Thyroid gland (tissue), 4 donors: ENCODE measurements at regions not wholly inside any gene's neighbourhood (a gene's known extent, or its start where the extent isn't known, plus 50 kb on each side); places are given as distances from the start of the nearest gene placed in this dataset.

ENCODE experiments used
- DNase-seq, 2 donors: peaks; one replicate each; pipeline ENCODE4 v3.0.0-alpha.2; 2019
- H3K27ac ChIP-seq, 3 donors: fragments of 200-600 bp; sonication (generic); 1 replicate in 2 of 3; 2 replicates in 1 of 3; pipeline ENCODE4 v1.5.1; 2016 to 2019; ENCODE audit warnings: mild to moderate bottlenecking in 1 of 3, moderate library complexity in 1 of 3
- H3K27me3 ChIP-seq: fragments of 200-600 bp; sonication (generic); one replicate; pipeline ENCODE4 v1.5.1; 2019
- H3K36me3 ChIP-seq, 2 donors: fragments of 200-600 bp; sonication (generic); one replicate each; pipeline ENCODE4 v1.5.1; 2016 to 2019
- H3K4me1 ChIP-seq, 2 donors: fragments of 200-600 bp; sonication (generic); one replicate each; pipeline ENCODE4 v1.5.1; 2017 to 2019
- H3K4me3 ChIP-seq, 3 donors: fragments of 200-600 bp; sonication (generic); replicated peaks in 1 of 3; 1 replicate in 2 of 3; 2 replicates in 1 of 3; pipeline ENCODE4 v1.5.1; 2016; ENCODE audit warnings: mild to moderate bottlenecking in 1 of 3
- H3K9me3 ChIP-seq: fragments of 200-600 bp; sonication (generic); one replicate; pipeline ENCODE4 v1.5.1; 2017
- POLR2A ChIP-seq, 2 donors: fragments of 450-650 bp; IDR thresholded peaks; one replicate each; pipeline ENCODE4 v1.6.1; 2017; ENCODE audit warnings: antibody characterized with exemption in 2 of 2, mild to moderate bottlenecking in 2 of 2, moderate library complexity in 1 of 2
- WGBS, 2 donors: methylation state at CpG; one replicate each; pipeline ENCODE4 v1.1.5; 2017; 5-methylcytosine and 5-hydroxymethylcytosine counted together
- intact Hi-C: fragments of 100-400 bp; cut with DNase I; formaldehyde crosslinking; loops from one replicate; pipeline ENCODE4 v1.15.1; 2023
- TF ChIP-seq, protein P1 (sequence below), 6 experiments: fragments of 200-600 bp in 3 of 6; fragments of 450-650 bp in 3 of 6; sonication (generic) in 3 of 6; IDR thresholded peaks; one replicate each; pipeline ENCODE4 v1.5.1; 2016 to 2019; ENCODE audit warnings: antibody characterized with exemption in 6 of 6, mild to moderate bottlenecking in 2 of 6, inconsistent platforms in 1 of 6, moderate library complexity in 1 of 6

- no peaks in the 10 kb centered on the region for H3K4me1 ChIP-seq
- H3K27me3 ChIP-seq, result no peaks in the 10 kb centered on the region
- no peaks in the 10 kb centered on the region for H3K9me3 ChIP-seq
- intact Hi-C loops, result no loop called here
- H3K27ac ChIP-seq, result no peak overlapping the region
- H3K4me3 ChIP-seq, result no peak overlapping the region
- WGBS, 2 donors, result 0 to 60% methylated on average over 1 of the region's 1 CpG
- no peak for DNase-seq
- no peak for TF ChIP-seq POLR2A (IDR thresholded peaks at IDR 0.05)
- TF ChIP-seq, protein P1, sequence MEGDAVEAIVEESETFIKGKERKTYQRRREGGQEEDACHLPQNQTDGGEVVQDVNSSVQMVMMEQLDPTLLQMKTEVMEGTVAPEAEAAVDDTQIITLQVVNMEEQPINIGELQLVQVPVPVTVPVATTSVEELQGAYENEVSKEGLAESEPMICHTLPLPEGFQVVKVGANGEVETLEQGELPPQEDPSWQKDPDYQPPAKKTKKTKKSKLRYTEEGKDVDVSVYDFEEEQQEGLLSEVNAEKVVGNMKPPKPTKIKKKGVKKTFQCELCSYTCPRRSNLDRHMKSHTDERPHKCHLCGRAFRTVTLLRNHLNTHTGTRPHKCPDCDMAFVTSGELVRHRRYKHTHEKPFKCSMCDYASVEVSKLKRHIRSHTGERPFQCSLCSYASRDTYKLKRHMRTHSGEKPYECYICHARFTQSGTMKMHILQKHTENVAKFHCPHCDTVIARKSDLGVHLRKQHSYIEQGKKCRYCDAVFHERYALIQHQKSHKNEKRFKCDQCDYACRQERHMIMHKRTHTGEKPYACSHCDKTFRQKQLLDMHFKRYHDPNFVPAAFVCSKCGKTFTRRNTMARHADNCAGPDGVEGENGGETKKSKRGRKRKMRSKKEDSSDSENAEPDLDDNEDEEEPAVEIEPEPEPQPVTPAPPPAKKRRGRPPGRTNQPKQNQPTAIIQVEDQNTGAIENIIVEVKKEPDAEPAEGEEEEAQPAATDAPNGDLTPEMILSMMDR (IDR thresholded peaks at IDR 0.05), result no peak
- no peaks in the 10 kb centered on the region for H3K36me3 ChIP-seq
Measured at GRCh38 chr6:125693480-125693879, 56.0 kb upstream of the HEY2 start.

DNA sequence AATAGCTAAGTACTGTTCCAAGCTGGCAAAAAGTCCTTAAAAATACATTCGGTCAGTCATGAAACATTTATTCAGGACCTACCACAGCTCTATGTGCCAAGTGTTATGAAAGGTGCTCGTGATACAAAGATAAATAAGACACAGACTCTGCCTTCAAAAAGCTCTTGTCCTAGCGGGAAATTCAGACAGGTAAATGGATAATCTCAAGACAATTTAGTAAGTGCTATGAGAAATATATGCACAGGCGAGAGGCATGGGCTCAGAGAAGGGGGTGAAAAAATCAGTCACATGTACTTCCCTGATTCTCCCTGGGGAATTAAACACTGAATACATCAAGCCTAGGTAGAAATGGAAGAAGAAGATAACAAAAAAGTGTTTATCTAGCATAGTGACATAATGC is 49.8 kb upstream of the HEY2 start:
- 65 to 66% methylated on average over 4 of the region's 4 CpGs for WGBS, 2 donors
- TF ChIP-seq, protein P1 (IDR thresholded peaks at IDR 0.05), result no peak
- TF ChIP-seq POLR2A (IDR thresholded peaks at IDR 0.05), result no peak
- Histone ChIP-seq H3K27me3 (no peaks in the 10 kb centered on the region), H3K27ac (no peak overlapping the region), H3K36me3 (no peaks in the 10 kb centered on the region), H3K9me3 (no peaks in the 10 kb centered on the region), H3K4me1 (no peaks in the 10 kb centered on the region), H3K4me3 (no peak overlapping the region)
- intact Hi-C loops, result no loop called here
- no peak for DNase-seq
